CD4-positive, alpha-beta T cell treated with Interleukin-4 for 4 hours (primary cell): ENCODE measurements at regions not wholly inside any gene's neighbourhood (a gene's known extent, or its start where the extent isn't known, plus 50 kb on each side); places are given as distances from the start of the nearest gene placed in this dataset.

Source experiments
- DNase-seq: peaks from one replicate; pipeline ENCODE4 v3.0.0-alpha.2; 2020

GRCh38 chr5:143691287-143691944 is 120.5 kb upstream of the HMHB1 start:
- no peak for DNase-seq

GRCh38 chr5:143687604-143688003 is 124.4 kb upstream of the HMHB1 start:
- DNase-seq, result no peak

GRCh38 chr5:143685246-143685815 is 126.6 kb upstream of the HMHB1 start:
- no peak for DNase-seq

GRCh38 chr5:143683459-143683858 is 128.5 kb upstream of the HMHB1 start:
- no peak for DNase-seq

- no peak for DNase-seq
Observed at GRCh38 chr5:143682929-143683386, 129.0 kb upstream of the HMHB1 start.

GRCh38 chr5:143682246-143682905 is 129.6 kb upstream of the HMHB1 start:
- DNase-seq, result no peak

GRCh38 chr5:143680672-143681259 is 131.2 kb upstream of the HMHB1 start:
- DNase-seq, result no peak

GRCh38 chr5:143679777-143680176 is 132.2 kb upstream of the HMHB1 start:
- DNase-seq, result no peak

GRCh38 chr5:143678148-143678905 is 133.6 kb upstream of the HMHB1 start:
- no peak for DNase-seq

GRCh38 chr5:143677403-143677802 is 134.6 kb upstream of the HMHB1 start:
- DNase-seq, result no peak

- DNase-seq, result no peak
Observed at GRCh38 chr5:143676802-143677201, 135.2 kb upstream of the HMHB1 start.

GRCh38 chr5:143674469-143674786 is 137.5 kb upstream of the HMHB1 start:
- no peak for DNase-seq

GRCh38 chr5:143673676-143674468 is 138.1 kb upstream of the HMHB1 start:
- DNase-seq, result no peak

GRCh38 chr5:143672806-143673205 is 139.2 kb upstream of the HMHB1 start:
- no peak for DNase-seq

- DNase-seq, result no peak
Observed at GRCh38 chr5:143671674-143672569, 140.0 kb upstream of the HMHB1 start.

GRCh38 chr5:143671021-143671420 is 140.9 kb upstream of the HMHB1 start:
- no peak for DNase-seq

- DNase-seq, result no peak
Observed at GRCh38 chr5:143665866-143666265, 146.1 kb upstream of the HMHB1 start.

GRCh38 chr5:143664623-143665022 is 147.3 kb upstream of the HMHB1 start:
- DNase-seq, result no peak

- DNase-seq, result no peak
Observed at GRCh38 chr5:143663872-143664271, 148.1 kb upstream of the HMHB1 start.

GRCh38 chr5:143662020-143662419 is 149.9 kb upstream of the HMHB1 start:
- DNase-seq, result no peak

GRCh38 chr5:143660625-143661024 is 151.3 kb upstream of the HMHB1 start:
- DNase-seq, result no peak
